IMR-90 (cell line): ENCODE measurements at regions not wholly inside any gene's neighbourhood (a gene's known extent, or its start where the extent isn't known, plus 50 kb on each side); places are given as distances from the start of the nearest gene placed in this dataset.

Experiments used
- ATAC-seq: fragments of 200-7000 bp; cut with Tn5 transposase; 2 replicates; pipeline ENCODE4 v1.9.1; 2020; ENCODE audit warnings: low read depth, mild to moderate bottlenecking, moderate library complexity
- BruUV-seq: library from RNA; stranded (reverse); fragments of 400-500 nt; replicated peaks from 2 replicates; lab custom pipeline; 2021; lab: Mats Ljungman, UMichigan
- CTCF ChIA-PET: fragments of 300-600 bp; formaldehyde crosslinking; extraction: SDS; loops from one replicate; lab custom pipeline; 2021; ENCODE audit warnings: antibody characterized with exemption; lab: Yijun Ruan, JAX
- POLR2A ChIA-PET: fragments of 300-600 bp; sonication (Branson Sonifier 250); formaldehyde crosslinking; loops from one replicate; lab custom pipeline; 2022; ENCODE audit warnings: antibody characterized with exemption; ENCODE audit not compliant: unreplicated experiment; lab: Charles Lee
- DNase-seq: peaks from one replicate; pipeline ENCODE4 v3.0.0; 2013
- H2AFZ ChIP-seq: replicated peaks from 2 replicates; pipeline ENCODE3; 2013; ENCODE audit warnings: low read length, mild to moderate bottlenecking; ENCODE audit not compliant: poor library complexity
- H2AK5ac ChIP-seq: 2 replicates; pipeline ENCODE4 v1.6.1; 2013; ENCODE audit warnings: low read depth, low read length, inconsistent platforms
- H2AK9ac ChIP-seq: replicated peaks from 2 replicates; pipeline ENCODE3; 2013; ENCODE audit warnings: mild to moderate bottlenecking, low read depth, low read length, moderate library complexity; ENCODE audit not compliant: poor library complexity
- H2BK120ac ChIP-seq: 2 replicates; pipeline ENCODE4 v1.6.1; 2013; ENCODE audit warnings: low read depth, low read length, inconsistent platforms
- H2BK15ac ChIP-seq: 3 replicates; pipeline ENCODE4 v1.6.1; 2013; ENCODE audit warnings: low read depth, low read length, inconsistent platforms
- H2BK20ac ChIP-seq: 2 replicates; pipeline ENCODE4 v1.6.1; 2013; ENCODE audit warnings: low read depth, mild to moderate bottlenecking, inconsistent platforms, low read length, moderate library complexity
- H2BK5ac ChIP-seq: 2 replicates; pipeline ENCODE4 v1.6.1; 2013; ENCODE audit warnings: mild to moderate bottlenecking, low read depth, low read length, inconsistent platforms; ENCODE audit not compliant: poor library complexity, severe bottlenecking
- H3K14ac ChIP-seq: replicated peaks from 2 replicates; pipeline ENCODE4 v1.6.1; 2013; ENCODE audit warnings: low read depth, low read length, inconsistent platforms
- H3K18ac ChIP-seq: 2 replicates; pipeline ENCODE4 v1.6.1; 2013; ENCODE audit warnings: low read depth, low read length, control low read depth
- H3K23ac ChIP-seq: 2 replicates; pipeline ENCODE4 v1.6.1; 2013; ENCODE audit warnings: low read depth, low read length, inconsistent platforms
- H3K27ac ChIP-seq: 2 replicates; pipeline ENCODE4 v1.5.1; 2013; ENCODE audit warnings: mild to moderate bottlenecking, control low read depth, low read length; ENCODE audit not compliant: insufficient read depth
- H3K27me3 ChIP-seq: 2 replicates; pipeline ENCODE4 v1.6.1; 2013; ENCODE audit warnings: low read length; ENCODE audit not compliant: control insufficient read depth, insufficient read depth
- H3K36me3 ChIP-seq: 2 replicates; pipeline ENCODE4 v1.6.1; 2013; ENCODE audit warnings: low read length, mixed read lengths; ENCODE audit not compliant: control insufficient read depth, insufficient read depth
- H3K4ac ChIP-seq: 2 replicates; pipeline ENCODE4 v1.6.1; 2013; ENCODE audit warnings: low read depth, low read length, inconsistent platforms
- H3K4me1 ChIP-seq: 2 replicates; pipeline ENCODE4 v1.6.1; 2013; ENCODE audit warnings: low read length, mixed read lengths; ENCODE audit not compliant: control insufficient read depth, insufficient read depth
- H3K4me2 ChIP-seq: 2 replicates; pipeline ENCODE4 v1.6.1; 2013; ENCODE audit warnings: low read depth, mild to moderate bottlenecking, control low read depth, low read length, moderate library complexity
- H3K4me3 ChIP-seq: 2 replicates; pipeline ENCODE4 v1.5.1; 2013; ENCODE audit warnings: low read depth, mild to moderate bottlenecking, control low read depth, low read length, moderate library complexity; ENCODE audit not compliant: insufficient read depth
- H3K56ac ChIP-seq: 2 replicates; pipeline ENCODE4 v1.6.1; 2013; ENCODE audit warnings: low read length, inconsistent platforms; ENCODE audit not compliant: insufficient read depth; ENCODE audit errors: extremely low read depth
- H3K79me1 ChIP-seq, 2 experiments: 2 replicates each; pipeline ENCODE4 v1.6.1; 2013; ENCODE audit warnings: low read length in 2 of 2, inconsistent platforms in 1 of 2, low read depth in 1 of 2
- H3K9ac ChIP-seq: 2 replicates; pipeline ENCODE4 v1.6.1; 2013; ENCODE audit warnings: low read depth, low read length, control low read depth
- H3K9me1 ChIP-seq: 2 replicates; pipeline ENCODE4 v1.6.1; 2013; ENCODE audit warnings: low read length, inconsistent platforms; ENCODE audit not compliant: insufficient read depth
- H3K9me3 ChIP-seq: 2 replicates; pipeline ENCODE4 v1.6.1; 2013; ENCODE audit warnings: low read length; ENCODE audit not compliant: control insufficient read depth, insufficient read depth
- H4K20me1 ChIP-seq: 2 replicates; pipeline ENCODE4 v1.6.1; 2013; ENCODE audit warnings: low read length, inconsistent platforms; ENCODE audit not compliant: insufficient read depth
- H4K5ac ChIP-seq: 2 replicates; pipeline ENCODE4 v1.6.1; 2013; ENCODE audit warnings: mild to moderate bottlenecking, low read depth, low read length, control low read depth
- H4K8ac ChIP-seq, 2 experiments: 2 replicates each; pipeline ENCODE4 v1.6.1; 2013; ENCODE audit warnings: low read depth in 2 of 2, low read length in 2 of 2, control low read depth in 1 of 2, inconsistent platforms in 1 of 2
- H4K91ac ChIP-seq: 2 replicates; pipeline ENCODE4 v1.6.1; 2013; ENCODE audit warnings: low read depth, low read length, inconsistent platforms; ENCODE audit not compliant: insufficient read depth
- MAZ ChIP-seq: IDR thresholded peaks from 2 replicates; pipeline ENCODE4 v1.6.1; 2012; ENCODE audit warnings: low read depth, mild to moderate bottlenecking, low read length, improper control_type of control experiment, moderate library complexity, borderline replicate concordance
- MXI1 ChIP-seq: IDR thresholded peaks from 2 replicates; pipeline ENCODE4 v1.6.1; 2012; ENCODE audit warnings: low read depth, mild to moderate bottlenecking, low read length, moderate library complexity, borderline replicate concordance
- RCOR1 ChIP-seq: IDR thresholded peaks from 2 replicates; pipeline ENCODE4 v1.6.1; 2012; ENCODE audit warnings: mild to moderate bottlenecking, low read length, improper control_type of control experiment; ENCODE audit not compliant: insufficient replicate concordance
- RFX5 ChIP-seq: IDR thresholded peaks from 2 replicates; pipeline ENCODE4 v1.8.0; 2012; ENCODE audit warnings: low read depth, mild to moderate bottlenecking, low read length, moderate library complexity
- SMC3 ChIP-seq: fragments of 150-350 bp; IDR thresholded peaks from 2 replicates; pipeline ENCODE4 v1.6.1; 2016; ENCODE audit warnings: low read depth, mild to moderate bottlenecking, antibody characterized with exemption, low read length, moderate library complexity
- WGBS, 2 experiments: methylation state at CpG; one replicate each; pipeline versions ENCODE4 v1.1.5 to v1.1.7; 2013; ENCODE audit warnings: missing lambda C conversion rate in 2 of 2; ENCODE audit not compliant: insufficient read length in 1 of 2; ENCODE audit errors: extremely low coverage in 2 of 2; 5-methylcytosine and 5-hydroxymethylcytosine counted together
- dilution Hi-C: fragments of 300-500 bp; cut with HindIII; formaldehyde crosslinking; loops from one replicate; pipeline ENCODE4 v1.14.3; 2018; ENCODE audit warnings: low sequenced_read_pairs; ENCODE audit not compliant: unreplicated experiment
- in situ Hi-C: fragments of 300-500 bp; cut with MboI; formaldehyde crosslinking; loops from 3 replicates; pipeline ENCODE4 v1.14.3; 2019; ENCODE audit warnings: low sequenced_read_pairs, inconsistent platforms, mixed read lengths
- intact Hi-C: fragments of 100-400 bp; cut with micrococcal nuclease; formaldehyde crosslinking; loops from 2 replicates; pipeline ENCODE4 v1.10.0; 2022
- TF ChIP-seq, protein P1 (sequence below): fragments of 150-350 bp; IDR thresholded peaks from 2 replicates; pipeline ENCODE4 v1.6.1; 2016; ENCODE audit warnings: low read depth, mild to moderate bottlenecking, low read length, moderate library complexity, borderline replicate concordance
- TF ChIP-seq, protein P2 (sequence below): fragments of 150-350 bp; IDR thresholded peaks from 2 replicates; pipeline ENCODE4 v1.6.1; 2017; ENCODE audit warnings: mild to moderate bottlenecking, antibody characterized with exemption, low read length, low read depth

DNA sequence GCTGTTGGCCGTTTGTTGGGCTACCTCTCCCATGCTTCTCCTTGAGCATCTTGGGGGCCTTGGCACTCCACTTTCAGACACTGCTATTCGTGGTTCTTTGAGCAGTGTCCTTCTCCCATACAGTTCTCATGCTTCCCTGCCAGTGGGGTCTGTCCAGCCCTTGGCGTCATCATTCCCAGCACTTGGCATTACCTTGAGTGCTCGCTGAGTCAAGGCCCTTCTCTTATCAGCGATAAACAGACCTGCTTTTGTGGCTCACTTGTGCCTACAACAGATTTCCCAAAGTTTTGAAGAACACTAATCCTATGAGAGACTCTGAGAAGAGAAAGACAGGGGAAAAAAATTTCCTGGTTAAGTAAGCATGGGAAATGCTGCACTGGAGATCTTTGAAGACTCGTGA, 85.3 kb downstream of the NOC3L start:
- dilution Hi-C loops = no loop called here
- CTCF ChIA-PET = no interaction called here

More for the DNA sequence above, 85.3 kb downstream of the NOC3L start:
- in situ Hi-C loops = no loop called here
- Histone ChIP-seq H3K23ac (no peak overlapping the region), H3K9me1 (no peaks in the 10 kb centered on the region), H4K8ac (no peak overlapping the region), H3K4me3 (no peak overlapping the region), H3K9me3 (peaks cover 2% of the 10 kb centered on the region; the same call in 1 of the 2 replicates), H3K4me1 (no peaks in the 10 kb centered on the region; the same call in 1 of the 2 replicates), H4K5ac (no peak overlapping the region), H3K27me3 (no peaks in the 10 kb centered on the region), H3K4ac (no peak overlapping the region), H2AK9ac (no peak overlapping the region), H3K27ac (no peak overlapping the region), H3K79me1 (no peaks in the 10 kb centered on the region), H2AK5ac (no peak overlapping the region), H3K36me3 (no peaks in the 10 kb centered on the region), H3K9ac (no peak overlapping the region), H3K14ac (no peak overlapping the region), H2BK20ac (no peak overlapping the region), H3K18ac (no peak overlapping the region), H4K20me1 (no peaks in the 10 kb centered on the region), H2BK120ac (no peak overlapping the region), H3K4me2 (no peak overlapping the region), H3K56ac (no peak overlapping the region), H2BK5ac (no peak overlapping the region), H4K91ac (no peak overlapping the region), H2BK15ac (no peak overlapping the region), H2AFZ (no peak overlapping the region)
- ATAC-seq = no peak
- no TSS peak for BruUV-seq
- no peak for DNase-seq
- intact Hi-C loops = no loop called here
- POLR2A ChIA-PET = no interaction called here
- TF ChIP-seq RFX5 (no peak), MAZ (no peak), MXI1 (no peak), RCOR1 (no peak), SMC3 (no peak)
- TF ChIP-seq, protein P1, sequence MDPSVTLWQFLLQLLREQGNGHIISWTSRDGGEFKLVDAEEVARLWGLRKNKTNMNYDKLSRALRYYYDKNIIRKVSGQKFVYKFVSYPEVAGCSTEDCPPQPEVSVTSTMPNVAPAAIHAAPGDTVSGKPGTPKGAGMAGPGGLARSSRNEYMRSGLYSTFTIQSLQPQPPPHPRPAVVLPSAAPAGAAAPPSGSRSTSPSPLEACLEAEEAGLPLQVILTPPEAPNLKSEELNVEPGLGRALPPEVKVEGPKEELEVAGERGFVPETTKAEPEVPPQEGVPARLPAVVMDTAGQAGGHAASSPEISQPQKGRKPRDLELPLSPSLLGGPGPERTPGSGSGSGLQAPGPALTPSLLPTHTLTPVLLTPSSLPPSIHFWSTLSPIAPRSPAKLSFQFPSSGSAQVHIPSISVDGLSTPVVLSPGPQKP = no peak
- TF ChIP-seq, protein P2, sequence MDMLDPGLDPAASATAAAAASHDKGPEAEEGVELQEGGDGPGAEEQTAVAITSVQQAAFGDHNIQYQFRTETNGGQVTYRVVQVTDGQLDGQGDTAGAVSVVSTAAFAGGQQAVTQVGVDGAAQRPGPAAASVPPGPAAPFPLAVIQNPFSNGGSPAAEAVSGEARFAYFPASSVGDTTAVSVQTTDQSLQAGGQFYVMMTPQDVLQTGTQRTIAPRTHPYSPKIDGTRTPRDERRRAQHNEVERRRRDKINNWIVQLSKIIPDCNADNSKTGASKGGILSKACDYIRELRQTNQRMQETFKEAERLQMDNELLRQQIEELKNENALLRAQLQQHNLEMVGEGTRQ = no peak
- WGBS, 2 experiments = 67% methylated on average over 1 of the region's 6 CpGs; no CpG with 5 or more reads in 1 of the 2 experiments
